Mammary epithelial cell (primary cell): ENCODE measurements at regions not wholly inside any gene's neighbourhood (a gene's known extent, or its start where the extent isn't known, plus 50 kb on each side); places are given as distances from the start of the nearest gene placed in this dataset.

Experiments
- CTCF ChIP-seq, 2 donors: IDR thresholded peaks in 1 of 2; conservative IDR thresholded peaks in 1 of 2; 2 replicates each; pipeline ENCODE4 v1.5.1; 2011 to 2012; ENCODE audit warnings: inconsistent platforms in 2 of 2, low read length in 2 of 2, mild to moderate bottlenecking in 2 of 2, control low read depth in 1 of 2, low read depth in 1 of 2; ENCODE audit not compliant: insufficient read depth in 1 of 2; ENCODE audit errors: extremely low read depth in 1 of 2
- EZH2 ChIP-seq: IDR thresholded peaks from 2 replicates; pipeline ENCODE4 v1.6.1; 2012; ENCODE audit warnings: low read length, inconsistent platforms, borderline replicate concordance

DNA sequence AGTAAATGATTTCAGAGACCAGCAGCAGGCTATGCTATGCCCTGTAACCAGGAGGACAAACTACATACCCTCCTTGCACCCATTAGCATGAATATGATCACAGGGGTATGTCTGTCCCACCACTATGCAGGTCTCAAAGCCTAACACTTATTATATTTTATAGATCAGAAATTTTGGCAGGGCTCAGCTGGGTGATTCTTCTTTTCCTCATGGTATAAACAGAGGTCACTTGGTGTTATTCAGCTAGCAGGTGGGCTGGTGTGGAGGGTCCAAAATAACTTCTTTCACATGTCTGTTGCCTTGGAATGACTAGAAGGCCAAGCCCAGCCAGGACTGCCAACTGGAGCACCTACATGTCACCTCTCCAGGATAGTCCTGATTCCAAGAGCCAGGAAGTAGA lies 252.9 kb downstream of the ARHGAP12 start:
- TF ChIP-seq CTCF (conservative IDR thresholded peaks at IDR 0.05 in 1 of 2, IDR thresholded peaks at IDR 0.05 in 1 of 2; ENCODE audit: extremely low read depth in 1 of 2, insufficient read depth in 1 of 2, low read depth in 1 of 2, low read length in 2 of 2) (no peak), EZH2 (no peak)
